ENCODE measurements at regions not wholly inside any gene's neighbourhood (a gene's known extent, or its start where the extent isn't known, plus 50 kb on each side); places are given as distances from the start of the nearest gene placed in this dataset.

DNA sequence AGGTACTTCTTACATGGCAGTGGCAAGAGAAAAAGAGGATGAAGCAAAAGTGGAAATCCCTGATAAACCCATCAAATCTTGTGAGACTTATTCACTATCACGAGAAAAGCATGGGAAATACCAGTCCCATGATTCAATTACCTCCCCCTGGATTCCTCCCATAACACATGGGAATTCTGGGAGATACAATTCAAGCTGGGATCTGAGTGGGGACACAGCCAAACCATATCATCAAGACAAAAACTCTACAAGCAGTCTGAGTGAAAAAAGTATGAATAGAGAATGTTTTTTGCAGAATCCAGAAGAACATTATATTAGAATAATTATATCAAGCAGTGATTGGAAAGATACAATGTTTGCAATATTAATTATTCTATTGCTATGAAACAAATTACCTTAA is 893.7 kb downstream of the FAM181B start:
- BruUV-seq (replicated peaks) = no TSS peak
- in situ Hi-C loops (cut with HindIII; ENCODE audit: low pct_unique_long_range_greater_than_20kb, low sequenced_read_pairs) (no loop called here), intact Hi-C loops (cut with micrococcal nuclease; ENCODE audit: unreplicated experiment) (no loop called here)
- no peaks in the 10 kb centered on the region for H3K9me3 ChIP-seq (ENCODE audit: control insufficient read depth, insufficient read depth, low read depth, low read length)
- DNase-seq (ENCODE audit: low read depth, low spot score) (no peak), ATAC-seq (no peak)
- ChIA-PET CTCF (no interaction called here), POLR2A (no interaction called here)
- H3K4me1 ChIP-seq (ENCODE audit: control insufficient read depth, insufficient read depth, low read length) = no peaks in the 10 kb centered on the region
- H3K4me3 ChIP-seq (ENCODE audit: low read depth in 2 of 2, low read length in 2 of 2) = no peak overlapping the region
- no peaks in the 10 kb centered on the region for H3K27me3 ChIP-seq (ENCODE audit: control insufficient read depth, insufficient read depth, low read length)
- H3K36me3 ChIP-seq (ENCODE audit: control insufficient read depth, insufficient read depth, low read length) = no peaks in the 10 kb centered on the region
- TF ChIP-seq, protein P1, sequence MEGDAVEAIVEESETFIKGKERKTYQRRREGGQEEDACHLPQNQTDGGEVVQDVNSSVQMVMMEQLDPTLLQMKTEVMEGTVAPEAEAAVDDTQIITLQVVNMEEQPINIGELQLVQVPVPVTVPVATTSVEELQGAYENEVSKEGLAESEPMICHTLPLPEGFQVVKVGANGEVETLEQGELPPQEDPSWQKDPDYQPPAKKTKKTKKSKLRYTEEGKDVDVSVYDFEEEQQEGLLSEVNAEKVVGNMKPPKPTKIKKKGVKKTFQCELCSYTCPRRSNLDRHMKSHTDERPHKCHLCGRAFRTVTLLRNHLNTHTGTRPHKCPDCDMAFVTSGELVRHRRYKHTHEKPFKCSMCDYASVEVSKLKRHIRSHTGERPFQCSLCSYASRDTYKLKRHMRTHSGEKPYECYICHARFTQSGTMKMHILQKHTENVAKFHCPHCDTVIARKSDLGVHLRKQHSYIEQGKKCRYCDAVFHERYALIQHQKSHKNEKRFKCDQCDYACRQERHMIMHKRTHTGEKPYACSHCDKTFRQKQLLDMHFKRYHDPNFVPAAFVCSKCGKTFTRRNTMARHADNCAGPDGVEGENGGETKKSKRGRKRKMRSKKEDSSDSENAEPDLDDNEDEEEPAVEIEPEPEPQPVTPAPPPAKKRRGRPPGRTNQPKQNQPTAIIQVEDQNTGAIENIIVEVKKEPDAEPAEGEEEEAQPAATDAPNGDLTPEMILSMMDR (IDR thresholded peaks at IDR 0.05) = no peak
- H3K27ac ChIP-seq (ENCODE audit: low read length) = no peak overlapping the region

- no peak overlapping the region for H3K4me3 ChIP-seq (ENCODE audit: low read depth in 2 of 2, low read length in 2 of 2)
- intact Hi-C loops (cut with micrococcal nuclease; ENCODE audit: unreplicated experiment) = no loop called here
- POLR2A ChIA-PET = no interaction called here
- TF ChIP-seq, protein P1 (IDR thresholded peaks at IDR 0.05) = no peak
- no peak for TF ChIP-seq POLR2AphosphoS5 (IDR thresholded peaks at IDR 0.05; ENCODE audit: low read depth, low read length)
- TF ChIP-seq TCF7L2 (IDR thresholded peaks at IDR 0.05; ENCODE audit: low read depth, low read length) = no peak
- no peak for TF ChIP-seq SIN3A (IDR thresholded peaks at IDR 0.05; ENCODE audit: borderline replicate concordance, insufficient read depth, low read depth, low read length)
- no peak for TF ChIP-seq REST (IDR thresholded peaks at IDR 0.05; ENCODE audit: insufficient read depth in 1 of 2, low read depth in 2 of 2, low read length in 1 of 2)
- H3K4me1 ChIP-seq (ENCODE audit: control insufficient read depth, insufficient read depth, low read length) = no peaks in the 10 kb centered on the region
- CTCF ChIA-PET = no interaction called here
- no TSS peak for BruUV-seq (replicated peaks)
- no peaks in the 10 kb centered on the region for H3K36me3 ChIP-seq (ENCODE audit: control insufficient read depth, insufficient read depth, low read length)
- ATAC-seq = no peak
- no peak overlapping the region for H3K27ac ChIP-seq (ENCODE audit: low read length)
- in situ Hi-C loops (cut with HindIII; ENCODE audit: low pct_unique_long_range_greater_than_20kb, low sequenced_read_pairs) = no loop called here
- DNase-seq (ENCODE audit: low read depth, low spot score) = no peak
- H3K27me3 ChIP-seq (ENCODE audit: control insufficient read depth, insufficient read depth, low read length) = no peaks in the 10 kb centered on the region
- H3K9me3 ChIP-seq (ENCODE audit: control insufficient read depth, insufficient read depth, low read depth, low read length) = no peaks in the 10 kb centered on the region
Measured at GRCh38 chr11:81839016-81839415, 894.6 kb downstream of the FAM181B start.

DNA sequence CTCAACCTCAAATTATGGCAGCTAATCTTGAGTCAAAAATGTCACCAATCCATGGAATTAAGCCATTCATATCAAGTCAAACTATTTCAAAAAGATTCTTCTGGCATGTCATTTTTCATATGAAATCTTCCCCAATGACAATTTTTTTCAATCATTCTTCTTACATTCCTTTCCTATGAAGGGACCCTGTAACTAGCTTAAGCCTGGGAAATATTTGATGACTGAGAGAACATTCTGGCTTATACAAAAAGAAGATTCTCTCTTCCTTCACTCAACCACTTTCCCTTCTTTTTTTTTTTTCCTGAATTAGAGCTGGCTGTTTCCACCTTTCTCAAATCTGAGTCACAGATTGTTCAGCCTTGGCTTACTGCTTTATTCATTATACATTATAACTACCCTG is 903.7 kb downstream of the FAM181B start:
- H3K27ac ChIP-seq (ENCODE audit: low read length) = no peak overlapping the region
- no peaks in the 10 kb centered on the region for H3K27me3 ChIP-seq (ENCODE audit: control insufficient read depth, insufficient read depth, low read length)
- ChIA-PET POLR2A (no interaction called here), CTCF (interaction anchor here (0.7 kb wide), 2 partner anchors 14 to 213 kb away, joined by 4 to 5 read pairs; no protein-coding TSS in a partner anchor)
- no peaks in the 10 kb centered on the region for H3K36me3 ChIP-seq (ENCODE audit: control insufficient read depth, insufficient read depth, low read length)
- H3K4me1 ChIP-seq (ENCODE audit: control insufficient read depth, insufficient read depth, low read length) = no peaks in the 10 kb centered on the region
- intact Hi-C loops (cut with micrococcal nuclease; ENCODE audit: unreplicated experiment) = no loop called here
- no peaks in the 10 kb centered on the region for H3K9me3 ChIP-seq (ENCODE audit: control insufficient read depth, insufficient read depth, low read depth, low read length)
- in situ Hi-C loops (cut with HindIII; ENCODE audit: low pct_unique_long_range_greater_than_20kb, low sequenced_read_pairs) = no loop called here
- DNase-seq (ENCODE audit: low read depth, low spot score) (no peak), ATAC-seq (no peak)
- TF ChIP-seq POLR2AphosphoS5 (IDR thresholded peaks at IDR 0.05; ENCODE audit: low read depth, low read length) = no peak
- no peak for TF ChIP-seq REST (IDR thresholded peaks at IDR 0.05; ENCODE audit: insufficient read depth in 1 of 2, low read depth in 2 of 2, low read length in 1 of 2)
- TF ChIP-seq TCF7L2 (IDR thresholded peaks at IDR 0.05; ENCODE audit: low read depth, low read length) = no peak
- TF ChIP-seq, protein P1 (IDR thresholded peaks at IDR 0.05) = no peak
- TF ChIP-seq SIN3A (IDR thresholded peaks at IDR 0.05; ENCODE audit: borderline replicate concordance, insufficient read depth, low read depth, low read length) = no peak
- BruUV-seq (replicated peaks) = no TSS peak
- H3K4me3 ChIP-seq (ENCODE audit: low read depth in 2 of 2, low read length in 2 of 2) = no peak overlapping the region

All from Panc1 (cell line).